Type B pancreatic cell (in vitro differentiated cells): ENCODE measurements at regions not wholly inside any gene's neighbourhood (a gene's known extent, or its start where the extent isn't known, plus 50 kb on each side); places are given as distances from the start of the nearest gene placed in this dataset.
A peak's percentile ranks its signal among the peaks of the same experiment; 100 is the strongest.

Experiments used
- DNase-seq: peaks from one replicate; pipeline ENCODE4 v3.0.0; 2021; ENCODE audit warnings: mixed read lengths; ENCODE audit not compliant: unreplicated experiment; ENCODE audit errors: extremely low spot score
- H3K27ac Mint-ChIP-seq: 2 replicates; pipeline ENCODE4 v1.8.0; 2021; ENCODE audit warnings: mild to moderate bottlenecking, mixed read lengths
- H3K27me3 Mint-ChIP-seq: 2 replicates; pipeline ENCODE4 v1.8.0; 2021; ENCODE audit warnings: mixed read lengths
- H3K36me3 Mint-ChIP-seq: 2 replicates; pipeline ENCODE4 v1.8.0; 2021; ENCODE audit warnings: mixed read lengths
- H3K4me1 Mint-ChIP-seq: one replicate; pipeline ENCODE4 v1.8.0; 2021; ENCODE audit warnings: mixed read lengths; ENCODE audit not compliant: unreplicated experiment
- H3K4me3 Mint-ChIP-seq: 2 replicates; pipeline ENCODE4 v1.8.0; 2021; ENCODE audit warnings: mild to moderate bottlenecking, mixed read lengths
- H3K9me3 Mint-ChIP-seq: 2 replicates; pipeline ENCODE4 v1.8.0; 2021; ENCODE audit warnings: mixed read lengths
- TF ChIP-seq, protein P1 (sequence below): fragments of 200-600 bp; sonication (generic); conservative IDR thresholded peaks from 2 replicates; pipeline ENCODE4 v1.5.0; 2021; ENCODE audit warnings: antibody characterized with exemption, mild to moderate bottlenecking

DNA sequence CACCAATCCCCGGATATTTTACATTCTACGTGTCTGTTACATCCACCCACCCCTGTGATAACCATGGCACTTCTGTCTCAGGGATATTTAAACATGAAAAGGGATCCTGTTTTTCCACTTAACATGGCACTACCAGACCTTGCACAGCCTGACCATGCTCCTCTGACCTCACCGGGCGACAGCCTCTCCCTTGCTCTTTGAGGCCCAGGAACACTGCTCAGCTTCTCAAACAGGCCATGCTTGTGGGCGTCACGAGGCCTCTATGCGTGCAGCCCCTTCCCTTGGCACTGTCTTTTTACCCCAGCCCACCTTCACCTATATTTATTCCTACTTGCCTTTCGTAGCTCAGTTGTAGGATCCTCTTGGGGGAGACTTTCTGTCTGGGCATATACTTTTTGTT lies 385.6 kb downstream of the UQCRFS1 start:
- no peak for DNase-seq
- no peaks in the 10 kb centered on the region for H3K9me3 Mint-ChIP-seq
- H3K27me3 Mint-ChIP-seq, result peaks cover 18% of the 10 kb centered on the region
- H3K4me1 Mint-ChIP-seq, result no peaks in the 10 kb centered on the region
- H3K36me3 Mint-ChIP-seq, result no peaks in the 10 kb centered on the region
- no peak overlapping the region for H3K4me3 Mint-ChIP-seq
- TF ChIP-seq, protein P1, sequence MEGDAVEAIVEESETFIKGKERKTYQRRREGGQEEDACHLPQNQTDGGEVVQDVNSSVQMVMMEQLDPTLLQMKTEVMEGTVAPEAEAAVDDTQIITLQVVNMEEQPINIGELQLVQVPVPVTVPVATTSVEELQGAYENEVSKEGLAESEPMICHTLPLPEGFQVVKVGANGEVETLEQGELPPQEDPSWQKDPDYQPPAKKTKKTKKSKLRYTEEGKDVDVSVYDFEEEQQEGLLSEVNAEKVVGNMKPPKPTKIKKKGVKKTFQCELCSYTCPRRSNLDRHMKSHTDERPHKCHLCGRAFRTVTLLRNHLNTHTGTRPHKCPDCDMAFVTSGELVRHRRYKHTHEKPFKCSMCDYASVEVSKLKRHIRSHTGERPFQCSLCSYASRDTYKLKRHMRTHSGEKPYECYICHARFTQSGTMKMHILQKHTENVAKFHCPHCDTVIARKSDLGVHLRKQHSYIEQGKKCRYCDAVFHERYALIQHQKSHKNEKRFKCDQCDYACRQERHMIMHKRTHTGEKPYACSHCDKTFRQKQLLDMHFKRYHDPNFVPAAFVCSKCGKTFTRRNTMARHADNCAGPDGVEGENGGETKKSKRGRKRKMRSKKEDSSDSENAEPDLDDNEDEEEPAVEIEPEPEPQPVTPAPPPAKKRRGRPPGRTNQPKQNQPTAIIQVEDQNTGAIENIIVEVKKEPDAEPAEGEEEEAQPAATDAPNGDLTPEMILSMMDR, result no peak
- H3K27ac Mint-ChIP-seq, result no peak overlapping the region

DNA sequence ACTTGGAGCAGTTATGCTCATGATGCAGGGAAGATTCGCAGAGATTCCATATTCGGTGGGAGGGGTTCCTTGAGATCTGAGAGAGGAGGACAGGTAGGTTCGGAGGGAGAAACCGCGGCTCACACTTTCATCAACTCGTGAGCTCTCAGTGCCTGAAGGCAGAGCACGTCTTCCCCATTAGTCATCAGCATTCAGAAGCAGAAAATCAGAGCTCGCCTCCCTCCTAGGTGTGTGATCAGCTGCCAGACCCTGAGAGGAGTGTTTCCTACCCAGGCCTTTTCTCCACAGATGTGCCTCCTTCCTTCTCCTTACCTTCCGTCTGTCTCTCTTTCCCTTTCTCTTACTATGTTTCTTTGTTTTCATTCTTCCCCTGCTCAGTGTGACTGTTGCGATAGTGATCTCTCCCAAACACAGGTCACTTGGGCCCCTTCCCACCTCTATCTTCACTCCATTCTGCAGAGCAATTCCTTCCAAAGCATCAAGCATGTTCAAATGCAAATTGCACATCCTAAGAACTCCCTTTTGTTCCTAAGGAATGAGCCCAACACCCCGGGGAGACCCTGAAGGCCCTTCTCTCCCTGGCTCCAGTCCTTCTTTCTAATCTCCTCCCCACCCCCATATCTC lies 389.5 kb downstream of the UQCRFS1 start:
- Mint-ChIP-seq H3K27me3 (peaks cover 19% of the 10 kb centered on the region), H3K4me1 (no peaks in the 10 kb centered on the region), H3K36me3 (no peaks in the 10 kb centered on the region), H3K9me3 (no peaks in the 10 kb centered on the region), H3K27ac (no peak overlapping the region), H3K4me3 (no peak overlapping the region)
- TF ChIP-seq, protein P1, result no peak
- no peak for DNase-seq

DNA sequence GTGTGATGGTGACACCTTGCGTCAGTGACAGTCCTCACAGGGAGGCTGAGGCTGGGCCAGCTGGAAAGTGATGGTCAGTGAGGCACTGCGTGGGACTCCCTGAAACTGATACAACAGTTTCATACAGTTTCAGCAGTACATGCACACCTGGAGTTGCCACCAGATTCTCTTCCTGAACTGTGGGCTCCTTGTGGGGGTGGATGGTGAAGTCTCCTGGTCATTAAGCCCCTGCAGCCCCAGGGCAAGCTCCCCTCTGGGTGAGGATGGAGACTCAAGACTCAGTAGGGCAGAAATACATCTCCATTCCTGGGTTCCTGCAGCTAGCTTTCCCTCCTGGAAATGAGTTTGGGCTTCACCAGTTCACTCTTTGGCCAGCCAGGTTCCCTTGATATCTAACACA lies 392.7 kb downstream of the UQCRFS1 start:
- DNase-seq, result no peak
- Mint-ChIP-seq H3K9me3 (no peaks in the 10 kb centered on the region), H3K27me3 (peaks cover 21% of the 10 kb centered on the region), H3K4me3 (no peak overlapping the region), H3K4me1 (no peaks in the 10 kb centered on the region), H3K36me3 (no peaks in the 10 kb centered on the region), H3K27ac (no peak overlapping the region)
- TF ChIP-seq, protein P1, result no peak

DNA sequence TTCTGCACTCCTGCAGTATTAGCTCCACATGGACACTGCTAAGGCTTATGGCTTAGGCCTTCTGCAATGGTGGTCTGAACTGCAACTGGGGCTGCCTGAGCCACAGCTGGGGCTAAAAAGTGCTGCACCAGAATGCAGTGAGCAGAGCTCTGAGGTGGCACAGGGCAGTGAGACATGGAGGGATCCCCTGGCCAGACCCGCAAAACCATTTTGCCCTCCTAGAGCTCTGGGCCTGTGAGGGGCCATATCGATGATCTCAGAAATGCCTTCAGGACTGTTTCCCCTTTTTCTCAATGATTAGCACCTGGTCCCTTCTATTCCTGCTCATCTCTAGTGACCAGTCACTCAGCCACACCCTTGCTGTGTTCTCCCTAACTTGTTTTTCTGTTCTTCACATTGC lies 397.7 kb downstream of the UQCRFS1 start:
- DNase-seq, result no peak
- Mint-ChIP-seq H3K36me3 (no peaks in the 10 kb centered on the region), H3K4me1 (no peaks in the 10 kb centered on the region), H3K4me3 (no peak overlapping the region), H3K9me3 (no peaks in the 10 kb centered on the region), H3K27ac (no peak overlapping the region), H3K27me3 (peaks cover 5% of the 10 kb centered on the region)
- TF ChIP-seq, protein P1, result no peak

DNA sequence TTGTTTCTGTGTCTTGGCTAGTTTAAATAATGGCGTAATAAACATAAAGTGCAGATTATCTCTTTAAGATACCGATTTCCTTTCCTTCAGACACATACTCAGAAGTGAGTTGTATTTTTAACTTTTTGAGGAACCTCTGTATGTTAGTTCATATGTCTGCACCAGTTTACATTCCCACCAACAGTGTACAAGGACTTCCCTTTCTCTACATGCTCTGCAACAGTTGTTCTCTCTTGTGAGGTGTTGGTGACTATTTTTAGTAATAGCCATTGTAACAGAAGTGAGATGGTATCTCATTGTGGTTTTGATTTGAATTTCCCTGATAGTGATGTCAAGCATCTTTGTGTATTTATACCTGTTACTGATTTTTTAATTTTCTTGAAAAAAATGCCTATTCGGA lies 418.6 kb downstream of the UQCRFS1 start:
- peak overlapping the region; percentile 75 for H3K4me3 Mint-ChIP-seq
- no peaks in the 10 kb centered on the region for H3K9me3 Mint-ChIP-seq
- no peaks in the 10 kb centered on the region for H3K4me1 Mint-ChIP-seq
- no peak overlapping the region for H3K27ac Mint-ChIP-seq
- TF ChIP-seq, protein P1, result no peak
- DNase-seq, result no peak
- peaks cover 54% of the 10 kb centered on the region for H3K27me3 Mint-ChIP-seq
- H3K36me3 Mint-ChIP-seq, result no peaks in the 10 kb centered on the region
